ENCODE measurements at regions not wholly inside any gene's neighbourhood (a gene's known extent, or its start where the extent isn't known, plus 50 kb on each side); places are given as distances from the start of the nearest gene placed in this dataset.

- TF ChIP-seq CHD1 (IDR thresholded peaks at IDR 0.05; ENCODE audit: low read depth, low read length) = no peak
- peak; percentile 63 for TF ChIP-seq CTCF (conservative IDR thresholded peaks at IDR 0.05; ENCODE audit: low read depth, low read length)
- peak; percentile 49 for TF ChIP-seq SMC3 (IDR thresholded peaks at IDR 0.05; ENCODE audit: low read depth, low read length)
- no peak for TF ChIP-seq USF2 (IDR thresholded peaks at IDR 0.05; ENCODE audit: low read depth, low read length)
- no peak for TF ChIP-seq RFX5 (IDR thresholded peaks at IDR 0.05; ENCODE audit: low read depth, low read length)
- TF ChIP-seq BHLHE40 (IDR thresholded peaks at IDR 0.05; ENCODE audit: low read depth, low read length) = no peak
These were observed 194.2 kb downstream of the UACA start for GRCh38 chr15:70569091-70569713.
